Esophagus muscularis mucosa (tissue), 4 donors: ENCODE measurements at regions not wholly inside any gene's neighbourhood (a gene's known extent, or its start where the extent isn't known, plus 50 kb on each side); places are given as distances from the start of the nearest gene placed in this dataset.
"Not testable (repeated sequence)": the region's sequence is repeated elsewhere in the genome, so short reads cannot be mapped to it uniquely, and the experiment has no call there.

ENCODE experiments used
- DNase-seq: peaks from one replicate; pipeline ENCODE4 v3.0.0-alpha.2; 2017; ENCODE audit errors: extremely low spot score
- H3K27ac ChIP-seq, 4 donors: fragments of 200-600 bp; sonication (generic); replicated peaks in 1 of 4; 1 replicate in 3 of 4; 2 replicates in 1 of 4; pipeline ENCODE4 v1.5.1; 2016 to 2019; ENCODE audit warnings: mild to moderate bottlenecking in 1 of 4
- H3K27me3 ChIP-seq, 4 donors: fragments of 200-600 bp; sonication (generic); one replicate each; pipeline versions ENCODE4 v1.5.1 to v1.6.0; 2016 to 2019
- H3K36me3 ChIP-seq, 4 donors: fragments of 200-600 bp; sonication (generic); one replicate each; pipeline ENCODE4 v1.5.1; 2016 to 2019
- H3K4me1 ChIP-seq, 4 donors: fragments of 200-600 bp; sonication (generic); one replicate each; pipeline ENCODE4 v1.5.1; 2016 to 2019
- H3K4me3 ChIP-seq, 4 donors: fragments of 200-600 bp; sonication (generic); 1 replicate in 2 of 4; 2 replicates in 2 of 4; pipeline ENCODE4 v1.5.1; 2016 to 2019; ENCODE audit warnings: mild to moderate bottlenecking in 4 of 4, moderate library complexity in 1 of 4
- H3K9me3 ChIP-seq, 4 donors: fragments of 200-600 bp; sonication (generic); 1 replicate in 3 of 4; 2 replicates in 1 of 4; pipeline ENCODE4 v1.5.1; 2016 to 2019
- CTCF ChIP-seq, 3 experiments: fragments of 200-600 bp in 2 of 3; fragments of 450-650 bp in 1 of 3; sonication (generic) in 2 of 3; IDR thresholded peaks; one replicate each; pipeline ENCODE4 v1.5.1; 2017 to 2019; ENCODE audit warnings: antibody characterized with exemption in 3 of 3, mild to moderate bottlenecking in 2 of 3, moderate library complexity in 1 of 3
- EP300 ChIP-seq: sonication (generic); formaldehyde crosslinking; IDR thresholded peaks from one replicate; pipeline ENCODE4 v1.6.1; 2017; ENCODE audit warnings: antibody characterized with exemption
- POLR2A ChIP-seq: fragments of 450-650 bp; IDR thresholded peaks from one replicate; pipeline ENCODE4 v1.6.1; 2017; ENCODE audit warnings: antibody characterized with exemption, moderate library complexity, mild to moderate bottlenecking, low read depth
- POLR2AphosphoS5 ChIP-seq, 2 donors: sonication (generic); formaldehyde crosslinking; IDR thresholded peaks; one replicate each; pipeline ENCODE4 v1.6.1; 2017; ENCODE audit warnings: antibody characterized with exemption in 2 of 2
- WGBS: methylation state at CpG from one replicate; pipeline ENCODE4 v1.1.5; 2018; 5-methylcytosine and 5-hydroxymethylcytosine counted together
- intact Hi-C: fragments of 100-400 bp; cut with DNase I; formaldehyde crosslinking; loops from one replicate; pipeline ENCODE4 v1.15.1; 2023

GRCh38 chr7:35866186-35866585 is 65.3 kb downstream of the SEPTIN7 start:
- no peak for TF ChIP-seq CTCF (IDR thresholded peaks at IDR 0.05)
- no peak for TF ChIP-seq POLR2AphosphoS5 (IDR thresholded peaks at IDR 0.05)
- TF ChIP-seq EP300 = no peak
- H3K4me1 ChIP-seq = peaks cover under 1 to 21% (median 10%) of the 10 kb centered on the region in 4 donors
- peaks cover 0 to 35% (median 16%) of the 10 kb centered on the region in 4 donors for H3K36me3 ChIP-seq
- H3K27ac ChIP-seq = no peak overlapping the region
- 27% methylated on average over 1 of the region's 1 CpG for WGBS
- no peaks in the 10 kb centered on the region for H3K27me3 ChIP-seq
- no peaks in the 10 kb centered on the region for H3K9me3 ChIP-seq
- intact Hi-C loops = no loop called here
- no peak overlapping the region for H3K4me3 ChIP-seq
- no peak for DNase-seq

GRCh38 chr7:35869117-35869516 is 68.3 kb downstream of the SEPTIN7 start:
- H3K4me3 ChIP-seq, DNase-seq, intact Hi-C loops, H3K27ac ChIP-seq, H3K9me3 ChIP-seq, H3K27me3 ChIP-seq: not testable (repeated sequence)
- Histone ChIP-seq H3K4me1 (peaks cover 6 to 20% (median 10%) of the 10 kb centered on the region in 4 donors), H3K36me3 (peaks cover 0 to 31% (median 16%) of the 10 kb centered on the region in 4 donors)
- WGBS = 62% methylated on average over 1 of the region's 1 CpG

- DNase-seq = no peak
- intact Hi-C loops = no loop called here
Observed at GRCh38 chr7:35869810-35870209, 69.0 kb downstream of the SEPTIN7 start.

GRCh38 chr7:35871856-35872255 is 71.0 kb downstream of the SEPTIN7 start:
- TF ChIP-seq CTCF (IDR thresholded peaks at IDR 0.05) (no peak), POLR2AphosphoS5 (IDR thresholded peaks at IDR 0.05) (no peak), EP300 (no peak), POLR2A (no peak)
- Histone ChIP-seq H3K27ac (no peak overlapping the region), H3K27me3 (no peaks in the 10 kb centered on the region), H3K9me3 (no peaks in the 10 kb centered on the region), H3K4me1 (peaks cover 11 to 31% (median 17%) of the 10 kb centered on the region in 4 donors), H3K36me3 (peaks cover 0 to 23% (median 6%) of the 10 kb centered on the region in 4 donors), H3K4me3 (no peak overlapping the region)
- no peak for DNase-seq
- intact Hi-C loops = no loop called here

More at GRCh38 chr7:35869810-35870209, 69.0 kb downstream of the SEPTIN7 start:
- Histone ChIP-seq H3K27me3 (no peaks in the 10 kb centered on the region), H3K4me3 (no peak overlapping the region), H3K4me1 (peaks cover 10 to 25% (median 11%) of the 10 kb centered on the region in 4 donors), H3K9me3 (no peaks in the 10 kb centered on the region), H3K27ac (no peak overlapping the region), H3K36me3 (peaks cover 0 to 26% (median 13%) of the 10 kb centered on the region in 4 donors)
- WGBS = 80% methylated on average over 5 of the region's 5 CpGs
- TF ChIP-seq EP300 (no peak), POLR2A (no peak), CTCF (IDR thresholded peaks at IDR 0.05) (no peak), POLR2AphosphoS5 (IDR thresholded peaks at IDR 0.05) (no peak)

GRCh38 chr7:35874886-35875285 is 74.0 kb downstream of the SEPTIN7 start:
- no peak for DNase-seq
- H3K4me3 ChIP-seq = no peak overlapping the region
- WGBS = 48% methylated on average over 1 of the region's 1 CpG
- intact Hi-C loops = no loop called here
- H3K9me3 ChIP-seq = no peaks in the 10 kb centered on the region
- H3K4me1 ChIP-seq = peaks cover 11 to 26% (median 18%) of the 10 kb centered on the region in 4 donors
- no peaks in the 10 kb centered on the region for H3K27me3 ChIP-seq
- H3K27ac ChIP-seq = no peak overlapping the region
- H3K36me3 ChIP-seq = peaks cover 0 to 19% (median 0%) of the 10 kb centered on the region in 4 donors
- TF ChIP-seq EP300 (no peak), POLR2AphosphoS5 (IDR thresholded peaks at IDR 0.05) (no peak), POLR2A (no peak), CTCF (IDR thresholded peaks at IDR 0.05) (no peak)
